Ishikawa (cell line): ENCODE measurements at regions not wholly inside any gene's neighbourhood (a gene's known extent, or its start where the extent isn't known, plus 50 kb on each side); places are given as distances from the start of the nearest gene placed in this dataset.

ENCODE experiments used
- EGR1 ChIP-seq: IDR thresholded peaks from 2 replicates; pipeline ENCODE4 v1.6.1; 2012
- EP300 ChIP-seq: IDR thresholded peaks from 2 replicates; pipeline ENCODE4 v1.6.1; 2012; ENCODE audit warnings: borderline replicate concordance
- MAX ChIP-seq: IDR thresholded peaks from 2 replicates; pipeline ENCODE4 v1.6.1; 2012
- NFIC ChIP-seq: IDR thresholded peaks from 2 replicates; pipeline ENCODE4 v1.6.1; 2012
- TAF1 ChIP-seq: IDR thresholded peaks from 2 replicates; pipeline ENCODE4 v1.6.1; 2012; ENCODE audit warnings: low read depth, mild to moderate bottlenecking
- TCF12 ChIP-seq: IDR thresholded peaks from 2 replicates; pipeline ENCODE4 v1.6.1; 2012; ENCODE audit warnings: low read depth
- YY1 ChIP-seq: IDR thresholded peaks from 2 replicates; pipeline ENCODE4 v1.6.1; 2012; ENCODE audit warnings: low read depth
- TF ChIP-seq, protein P1 (sequence below): IDR thresholded peaks from 2 replicates; pipeline ENCODE4 v1.6.1; 2012; ENCODE audit warnings: low read depth, mild to moderate bottlenecking

DNA sequence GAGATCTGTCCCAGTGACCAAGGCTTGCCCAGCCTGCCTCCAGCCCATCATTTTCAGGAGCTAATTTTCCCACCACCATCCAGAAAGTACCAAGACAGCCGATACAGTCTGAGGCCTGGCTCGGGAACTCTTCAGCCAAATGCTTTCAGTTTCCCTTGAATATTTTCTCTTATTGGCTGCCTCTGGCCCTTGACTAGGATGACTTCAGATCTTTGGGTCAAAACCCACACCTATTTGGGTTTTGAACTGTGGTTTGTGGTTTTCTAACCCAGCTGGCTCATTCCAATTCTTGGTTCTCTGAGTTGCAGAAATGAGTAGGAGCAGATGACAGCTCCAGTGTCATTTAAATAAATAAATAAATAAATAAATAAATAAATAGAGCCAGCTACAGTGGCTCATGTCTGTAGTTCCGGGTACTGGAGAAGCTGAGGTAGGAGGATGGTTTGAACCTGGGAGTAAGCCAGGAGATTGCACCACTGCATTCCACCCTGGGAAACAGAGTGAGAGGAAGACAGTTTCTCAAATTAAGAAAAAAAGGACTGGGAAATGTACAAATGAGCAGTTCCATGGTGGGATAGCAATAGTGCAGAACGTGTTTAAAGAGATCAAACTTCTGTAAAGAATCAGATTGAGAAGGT is 465.0 kb upstream of the SOX11 start:
- no peak for TF ChIP-seq YY1
- TF ChIP-seq EP300, result no peak
- no peak for TF ChIP-seq EGR1
- TF ChIP-seq, protein P1, sequence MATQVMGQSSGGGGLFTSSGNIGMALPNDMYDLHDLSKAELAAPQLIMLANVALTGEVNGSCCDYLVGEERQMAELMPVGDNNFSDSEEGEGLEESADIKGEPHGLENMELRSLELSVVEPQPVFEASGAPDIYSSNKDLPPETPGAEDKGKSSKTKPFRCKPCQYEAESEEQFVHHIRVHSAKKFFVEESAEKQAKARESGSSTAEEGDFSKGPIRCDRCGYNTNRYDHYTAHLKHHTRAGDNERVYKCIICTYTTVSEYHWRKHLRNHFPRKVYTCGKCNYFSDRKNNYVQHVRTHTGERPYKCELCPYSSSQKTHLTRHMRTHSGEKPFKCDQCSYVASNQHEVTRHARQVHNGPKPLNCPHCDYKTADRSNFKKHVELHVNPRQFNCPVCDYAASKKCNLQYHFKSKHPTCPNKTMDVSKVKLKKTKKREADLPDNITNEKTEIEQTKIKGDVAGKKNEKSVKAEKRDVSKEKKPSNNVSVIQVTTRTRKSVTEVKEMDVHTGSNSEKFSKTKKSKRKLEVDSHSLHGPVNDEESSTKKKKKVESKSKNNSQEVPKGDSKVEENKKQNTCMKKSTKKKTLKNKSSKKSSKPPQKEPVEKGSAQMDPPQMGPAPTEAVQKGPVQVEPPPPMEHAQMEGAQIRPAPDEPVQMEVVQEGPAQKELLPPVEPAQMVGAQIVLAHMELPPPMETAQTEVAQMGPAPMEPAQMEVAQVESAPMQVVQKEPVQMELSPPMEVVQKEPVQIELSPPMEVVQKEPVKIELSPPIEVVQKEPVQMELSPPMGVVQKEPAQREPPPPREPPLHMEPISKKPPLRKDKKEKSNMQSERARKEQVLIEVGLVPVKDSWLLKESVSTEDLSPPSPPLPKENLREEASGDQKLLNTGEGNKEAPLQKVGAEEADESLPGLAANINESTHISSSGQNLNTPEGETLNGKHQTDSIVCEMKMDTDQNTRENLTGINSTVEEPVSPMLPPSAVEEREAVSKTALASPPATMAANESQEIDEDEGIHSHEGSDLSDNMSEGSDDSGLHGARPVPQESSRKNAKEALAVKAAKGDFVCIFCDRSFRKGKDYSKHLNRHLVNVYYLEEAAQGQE, result no peak
- no peak for TF ChIP-seq MAX
- no peak for TF ChIP-seq NFIC
- no peak for TF ChIP-seq TCF12
- no peak for TF ChIP-seq TAF1
